OCI-LY7 (cell line): ENCODE measurements at regions not wholly inside any gene's neighbourhood (a gene's known extent, or its start where the extent isn't known, plus 50 kb on each side); places are given as distances from the start of the nearest gene placed in this dataset.

Experiments
- EZH2phosphoT487 ChIP-seq: fragments of 200-600 bp; sonication (generic); IDR thresholded peaks from 2 replicates; pipeline ENCODE4 v1.6.1; 2018; ENCODE audit warnings: low read depth, borderline replicate concordance, mild to moderate bottlenecking, mixed run types, antibody characterized with exemption, low read length, moderate library complexity, mixed read lengths
- TF ChIP-seq, protein P1 (sequence below): fragments of 200-600 bp; sonication (generic); conservative IDR thresholded peaks from 2 replicates; pipeline ENCODE4 v1.5.1; 2014; ENCODE audit warnings: mild to moderate bottlenecking, antibody characterized with exemption, low read length, moderate library complexity, mixed read lengths

DNA sequence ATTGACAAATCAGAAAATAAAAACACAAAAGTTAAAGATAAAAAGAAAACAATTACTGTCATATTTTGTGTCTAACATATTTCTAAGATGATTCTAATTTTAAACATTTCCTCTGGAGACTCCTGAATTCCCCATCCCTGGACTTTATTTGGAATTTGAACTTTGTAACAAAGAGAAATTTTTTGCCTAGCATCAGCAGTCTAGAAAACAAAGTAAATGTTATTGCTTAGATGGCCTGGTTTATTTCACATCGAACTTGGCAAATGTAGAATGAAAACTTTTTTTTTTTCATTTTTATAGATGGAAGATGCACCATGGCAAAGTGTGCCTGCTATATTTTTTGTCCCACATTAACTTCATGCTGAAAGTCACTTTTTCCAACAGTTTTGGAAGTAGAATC lies 159.1 kb downstream of the TBX18 start:
- TF ChIP-seq, protein P1, sequence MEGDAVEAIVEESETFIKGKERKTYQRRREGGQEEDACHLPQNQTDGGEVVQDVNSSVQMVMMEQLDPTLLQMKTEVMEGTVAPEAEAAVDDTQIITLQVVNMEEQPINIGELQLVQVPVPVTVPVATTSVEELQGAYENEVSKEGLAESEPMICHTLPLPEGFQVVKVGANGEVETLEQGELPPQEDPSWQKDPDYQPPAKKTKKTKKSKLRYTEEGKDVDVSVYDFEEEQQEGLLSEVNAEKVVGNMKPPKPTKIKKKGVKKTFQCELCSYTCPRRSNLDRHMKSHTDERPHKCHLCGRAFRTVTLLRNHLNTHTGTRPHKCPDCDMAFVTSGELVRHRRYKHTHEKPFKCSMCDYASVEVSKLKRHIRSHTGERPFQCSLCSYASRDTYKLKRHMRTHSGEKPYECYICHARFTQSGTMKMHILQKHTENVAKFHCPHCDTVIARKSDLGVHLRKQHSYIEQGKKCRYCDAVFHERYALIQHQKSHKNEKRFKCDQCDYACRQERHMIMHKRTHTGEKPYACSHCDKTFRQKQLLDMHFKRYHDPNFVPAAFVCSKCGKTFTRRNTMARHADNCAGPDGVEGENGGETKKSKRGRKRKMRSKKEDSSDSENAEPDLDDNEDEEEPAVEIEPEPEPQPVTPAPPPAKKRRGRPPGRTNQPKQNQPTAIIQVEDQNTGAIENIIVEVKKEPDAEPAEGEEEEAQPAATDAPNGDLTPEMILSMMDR: no peak
- no peak for TF ChIP-seq EZH2phosphoT487
